Thymus (tissue), 11 donors: ENCODE measurements at regions not wholly inside any gene's neighbourhood (a gene's known extent, or its start where the extent isn't known, plus 50 kb on each side); places are given as distances from the start of the nearest gene placed in this dataset.
"Not testable (repeated sequence)": the region's sequence is repeated elsewhere in the genome, so short reads cannot be mapped to it uniquely, and the experiment has no call there.

ENCODE experiments used
- DNase-seq, 9 donors: peaks; one replicate each; pipeline ENCODE4 v3.0.0-alpha.2; 2013; ENCODE audit warnings: low spot score in 9 of 9, low read depth in 6 of 9, missing footprints in 1 of 9
- H3K27ac ChIP-seq, 2 donors: one replicate each; pipeline ENCODE4 v1.5.1; 2013; ENCODE audit warnings: control low read depth in 1 of 2, low read depth in 1 of 2, low read length in 1 of 2, mild to moderate bottlenecking in 1 of 2, moderate library complexity in 1 of 2
- H3K27me3 ChIP-seq, 2 donors: one replicate each; pipeline ENCODE4 v1.5.1; 2013; ENCODE audit warnings: low read length in 1 of 2; ENCODE audit not compliant: control insufficient read depth in 2 of 2, insufficient read depth in 1 of 2
- H3K36me3 ChIP-seq, 2 donors: one replicate each; pipeline ENCODE4 v1.5.1; 2013; ENCODE audit warnings: low read length in 1 of 2, mild to moderate bottlenecking in 1 of 2, moderate library complexity in 1 of 2; ENCODE audit not compliant: control insufficient read depth in 2 of 2, insufficient read depth in 2 of 2
- H3K4me1 ChIP-seq, 2 donors: one replicate each; pipeline ENCODE4 v1.5.1; 2013; ENCODE audit warnings: low read length in 2 of 2; ENCODE audit not compliant: control insufficient read depth in 2 of 2, insufficient read depth in 2 of 2
- H3K4me3 ChIP-seq, 2 donors: one replicate each; pipeline ENCODE4 v1.5.1; 2013; ENCODE audit warnings: low read length in 2 of 2, control low read depth in 1 of 2, mild to moderate bottlenecking in 1 of 2
- H3K9me3 ChIP-seq, 2 donors: one replicate each; pipeline ENCODE4 v1.5.1; 2013; ENCODE audit warnings: low read length in 1 of 2, mild to moderate bottlenecking in 1 of 2; ENCODE audit not compliant: control insufficient read depth in 2 of 2, insufficient read depth in 1 of 2
- WGBS: extraction: QIAGEN DNeasy Blood & Tissue Kit; methylation state at CpG from one replicate; pipeline ENCODE4 v1.1.7; 2013; 5-methylcytosine and 5-hydroxymethylcytosine counted together
- donor health status: healthy.

GRCh38 chr7:101146-102046, 91.0 kb upstream of the FAM20C start:
- no peak for DNase-seq
- H3K27ac ChIP-seq, result no peak overlapping the region
- H3K27me3 ChIP-seq, result no peaks in the 10 kb centered on the region
- no peaks in the 10 kb centered on the region for H3K9me3 ChIP-seq
- H3K4me1 ChIP-seq, result no peaks in the 10 kb centered on the region
- 92% methylated on average over 10 of the region's 10 CpGs for WGBS
- no peaks in the 10 kb centered on the region for H3K36me3 ChIP-seq
- H3K4me3 ChIP-seq, result no peak overlapping the region

- H3K27me3 ChIP-seq, result no peaks in the 10 kb centered on the region
- no peaks in the 10 kb centered on the region for H3K9me3 ChIP-seq
- no peak overlapping the region for H3K4me3 ChIP-seq
- no peaks in the 10 kb centered on the region for H3K36me3 ChIP-seq
- no peaks in the 10 kb centered on the region for H3K4me1 ChIP-seq
- DNase-seq, result no peak
- WGBS, result 87% methylated on average over 13 of the region's 13 CpGs
- H3K27ac ChIP-seq, result no peak overlapping the region
Observed at GRCh38 chr7:102047-102711, 90.2 kb upstream of the FAM20C start.

- Histone ChIP-seq H3K27ac (no peak overlapping the region), H3K9me3 (no peaks in the 10 kb centered on the region), H3K4me3 (no peak overlapping the region), H3K36me3 (no peaks in the 10 kb centered on the region), H3K27me3 (no peaks in the 10 kb centered on the region), H3K4me1 (no peaks in the 10 kb centered on the region)
- DNase-seq, result no peak
- WGBS, result 82% methylated on average over 14 of the region's 14 CpGs
Observed at GRCh38 chr7:102721-103120, 89.7 kb upstream of the FAM20C start.

DNA sequence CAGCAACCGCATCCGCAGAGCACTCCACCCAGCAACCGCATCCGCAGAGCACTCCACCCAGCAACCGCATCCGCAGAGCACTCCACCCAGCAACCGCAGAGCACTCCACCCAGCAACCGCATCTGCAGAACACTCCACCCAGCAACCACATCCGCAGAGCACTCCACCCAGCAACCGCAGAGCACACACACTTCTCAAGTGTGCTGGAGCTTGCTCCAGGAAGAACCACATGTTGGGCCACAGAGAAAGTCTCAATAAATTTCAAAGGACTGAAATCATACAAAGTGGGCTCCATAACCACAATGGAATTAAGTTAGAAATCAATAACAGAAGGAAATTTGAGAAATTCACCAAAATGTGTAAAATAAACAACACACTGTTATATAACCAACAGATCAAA, 88.4 kb upstream of the FAM20C start:
- not testable (repeated sequence) for H3K9me3 ChIP-seq, H3K36me3 ChIP-seq, H3K4me1 ChIP-seq, H3K27ac ChIP-seq, DNase-seq, H3K27me3 ChIP-seq, H3K4me3 ChIP-seq
- 98% methylated on average over 6 of the region's 10 CpGs for whole genome bisulfite sequencing

DNA sequence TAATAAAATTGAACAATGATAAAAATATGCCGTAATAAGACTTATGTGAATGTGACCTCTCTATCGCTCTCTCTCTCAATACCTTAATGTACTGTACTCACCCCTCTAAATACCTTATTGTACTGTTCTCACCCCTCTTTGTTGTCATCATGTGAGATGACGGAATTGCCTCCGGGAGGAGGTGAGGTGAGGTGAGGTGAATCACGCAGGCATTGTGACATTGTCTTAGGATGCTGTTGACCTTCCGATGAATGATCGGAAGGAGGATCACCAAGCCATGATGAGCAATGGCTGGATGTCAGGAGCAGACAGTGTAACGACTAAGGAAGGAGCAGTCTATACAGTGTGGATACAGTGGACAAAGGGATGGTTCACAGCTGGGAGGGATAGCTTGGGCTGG, 87.4 kb upstream of the FAM20C start:
- H3K9me3 ChIP-seq, result no peaks in the 10 kb centered on the region
- no peaks in the 10 kb centered on the region for H3K36me3 ChIP-seq
- 96% methylated on average over 8 of the region's 8 CpGs for WGBS
- no peaks in the 10 kb centered on the region for H3K4me1 ChIP-seq
- DNase-seq, result no peak
- H3K27ac ChIP-seq, result no peak overlapping the region
- no peak overlapping the region for H3K4me3 ChIP-seq
- no peaks in the 10 kb centered on the region for H3K27me3 ChIP-seq

- no peaks in the 10 kb centered on the region for H3K27me3 ChIP-seq
- H3K9me3 ChIP-seq, result no peaks in the 10 kb centered on the region
- no peaks in the 10 kb centered on the region for H3K36me3 ChIP-seq
- H3K4me3 ChIP-seq, result no peak overlapping the region
- 86% methylated on average over 5 of the region's 5 CpGs for WGBS
- no peak overlapping the region for H3K27ac ChIP-seq
- no peaks in the 10 kb centered on the region for H3K4me1 ChIP-seq
- DNase-seq, result no peak
Observed at GRCh38 chr7:106356-106755, 86.0 kb upstream of the FAM20C start.

- WGBS, result 83% methylated on average over 4 of the region's 4 CpGs
- H3K27me3 ChIP-seq, result no peaks in the 10 kb centered on the region
Observed at GRCh38 chr7:107233-107632, 85.1 kb upstream of the FAM20C start.

GRCh38 chr7:107907-108306, 84.5 kb upstream of the FAM20C start:
- Histone ChIP-seq H3K27ac (no peak overlapping the region), H3K36me3 (no peaks in the 10 kb centered on the region), H3K4me1 (no peaks in the 10 kb centered on the region), H3K27me3 (no peaks in the 10 kb centered on the region), H3K9me3 (no peaks in the 10 kb centered on the region), H3K4me3 (no peak overlapping the region)
- no peak for DNase-seq
- 95% methylated on average over 3 of the region's 3 CpGs for WGBS

More at GRCh38 chr7:107233-107632, 85.1 kb upstream of the FAM20C start:
- no peaks in the 10 kb centered on the region for H3K36me3 ChIP-seq
- no peaks in the 10 kb centered on the region for H3K9me3 ChIP-seq
- DNase-seq, result no peak
- H3K27ac ChIP-seq, result no peak overlapping the region
- H3K4me3 ChIP-seq, result no peak overlapping the region
- H3K4me1 ChIP-seq, result no peaks in the 10 kb centered on the region

DNA sequence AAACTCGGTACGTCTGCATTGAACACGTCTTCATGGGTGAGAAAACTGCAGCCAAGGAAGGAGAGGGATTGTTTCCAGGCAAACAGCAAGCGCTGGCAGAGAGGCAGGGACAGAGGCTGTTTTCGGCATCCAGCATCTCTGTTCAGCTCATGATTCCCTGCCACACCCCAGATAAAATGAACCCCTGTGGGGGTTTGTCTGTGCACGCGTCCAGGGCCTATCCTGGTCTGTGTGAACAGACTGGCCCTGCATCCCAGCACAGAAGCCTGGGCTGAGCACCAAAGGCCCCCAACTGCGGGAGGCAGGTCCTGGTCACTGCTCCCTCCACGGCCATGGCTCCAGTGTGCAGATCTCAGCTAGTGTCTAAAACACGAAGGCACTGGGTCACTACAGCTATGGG, 83.3 kb upstream of the FAM20C start:
- H3K27ac ChIP-seq, result no peak overlapping the region
- no peak overlapping the region for H3K4me3 ChIP-seq
- no peaks in the 10 kb centered on the region for H3K4me1 ChIP-seq
- H3K9me3 ChIP-seq, result no peaks in the 10 kb centered on the region
- WGBS, result 96% methylated on average over 10 of the region's 10 CpGs
- no peaks in the 10 kb centered on the region for H3K36me3 ChIP-seq
- no peaks in the 10 kb centered on the region for H3K27me3 ChIP-seq
- DNase-seq, result no peak
